ENCODE measurements at regions not wholly inside any gene's neighbourhood (a gene's known extent, or its start where the extent isn't known, plus 50 kb on each side); places are given as distances from the start of the nearest gene placed in this dataset.
"Not testable (repeated sequence)": the region's sequence is repeated elsewhere in the genome, so short reads cannot be mapped to it uniquely, and the experiment has no call there.

DNA sequence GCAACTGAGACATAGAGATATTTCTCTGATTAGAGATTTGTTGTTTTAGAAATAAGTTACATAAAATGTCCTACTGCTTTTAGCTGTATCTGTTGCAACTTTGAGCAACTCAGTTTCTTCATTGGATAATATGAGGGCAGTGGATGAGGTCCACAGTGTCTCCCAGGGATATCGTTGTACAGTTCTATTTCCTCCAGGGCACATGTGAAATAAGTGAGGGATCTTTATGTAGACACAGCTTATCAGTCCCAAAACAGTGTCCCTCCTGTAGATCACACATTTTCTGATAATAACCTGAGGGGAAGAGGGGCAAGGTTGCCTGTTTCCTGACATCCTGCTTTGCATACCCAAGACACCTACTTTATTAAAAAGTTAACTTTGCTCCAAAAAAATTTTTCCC lies 1231.2 kb upstream of the ZEB2 start:
- Histone ChIP-seq H3K4me3 (ENCODE audit: insufficient read depth, low read depth, low read length) (no peak overlapping the region), H3K27me3 (ENCODE audit: control insufficient read depth, insufficient read depth, low read length) (no peaks in the 10 kb centered on the region), H3K36me3 (replicated peaks; ENCODE audit: control insufficient read depth, insufficient read depth, low read length) (no peaks in the 10 kb centered on the region)
- DNase-seq, result no peak

GRCh38 chr2:145750612-145751011 lies 1230.7 kb upstream of the ZEB2 start:
- no peak for DNase-seq
- no peak overlapping the region for H3K4me3 ChIP-seq (ENCODE audit: insufficient read depth, low read depth, low read length)

DNA sequence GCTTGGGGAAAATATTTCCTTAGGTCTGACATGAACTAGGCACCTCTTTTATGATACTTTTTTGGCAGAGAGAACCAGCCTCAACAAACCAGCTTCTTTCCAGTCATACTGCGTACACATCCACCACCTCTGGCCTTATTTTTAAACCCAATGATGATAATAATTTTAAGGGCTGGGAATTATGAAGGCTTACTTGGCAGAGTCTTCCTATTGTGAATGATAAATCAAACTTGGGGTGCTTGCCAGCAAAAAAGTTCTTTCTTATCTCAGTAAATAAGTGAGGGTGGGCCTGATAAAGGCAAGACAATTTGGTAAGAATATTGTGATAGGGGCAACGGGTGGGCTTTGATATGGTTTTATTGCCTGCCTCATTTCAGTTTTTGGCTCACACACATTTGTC lies 1230.2 kb upstream of the ZEB2 start:
- DNase-seq, result no peak
- Histone ChIP-seq H3K4me3 (ENCODE audit: insufficient read depth, low read depth, low read length) (no peak overlapping the region), H3K36me3 (replicated peaks; ENCODE audit: control insufficient read depth, insufficient read depth, low read length) (no peaks in the 10 kb centered on the region), H3K27me3 (ENCODE audit: control insufficient read depth, insufficient read depth, low read length) (no peaks in the 10 kb centered on the region)

More at GRCh38 chr2:145750612-145751011, 1230.7 kb upstream of the ZEB2 start:
- no peaks in the 10 kb centered on the region for H3K36me3 ChIP-seq (replicated peaks; ENCODE audit: control insufficient read depth, insufficient read depth, low read length)
- no peaks in the 10 kb centered on the region for H3K27me3 ChIP-seq (ENCODE audit: control insufficient read depth, insufficient read depth, low read length)

- Histone ChIP-seq H3K27me3 (ENCODE audit: control insufficient read depth, insufficient read depth, low read length) (no peaks in the 10 kb centered on the region), H3K36me3 (replicated peaks; ENCODE audit: control insufficient read depth, insufficient read depth, low read length) (no peaks in the 10 kb centered on the region), H3K4me3 (ENCODE audit: insufficient read depth, low read depth, low read length) (no peak overlapping the region)
- DNase-seq, result no peak
Observed at GRCh38 chr2:145749556-145749955, 1229.6 kb upstream of the ZEB2 start.

DNA sequence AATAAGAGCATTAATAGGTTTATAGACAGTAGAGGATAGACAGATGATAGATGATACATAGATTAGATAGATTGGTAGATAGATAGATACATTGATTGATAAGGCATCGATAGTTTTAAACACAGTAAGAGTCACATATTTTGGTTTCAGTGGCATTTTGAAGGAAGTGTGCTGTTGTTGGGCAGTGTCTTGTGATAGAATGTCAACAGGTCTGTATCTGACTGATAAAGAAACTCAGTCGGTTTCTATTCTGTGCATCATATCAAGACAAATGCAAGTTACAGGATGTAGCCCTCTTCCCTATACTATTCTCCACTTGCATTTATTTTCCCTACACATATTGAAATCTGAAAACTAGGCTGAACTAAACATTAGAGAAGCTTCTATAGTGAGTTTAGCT lies 1229.0 kb upstream of the ZEB2 start:
- no peaks in the 10 kb centered on the region for H3K36me3 ChIP-seq (replicated peaks; ENCODE audit: control insufficient read depth, insufficient read depth, low read length)
- no peak overlapping the region for H3K4me3 ChIP-seq (ENCODE audit: insufficient read depth, low read depth, low read length)
- H3K27me3 ChIP-seq (ENCODE audit: control insufficient read depth, insufficient read depth, low read length), result no peaks in the 10 kb centered on the region
- DNase-seq, result no peak

GRCh38 chr2:145747715-145748114 lies 1227.8 kb upstream of the ZEB2 start:
- Histone ChIP-seq H3K36me3 (replicated peaks; ENCODE audit: control insufficient read depth, insufficient read depth, low read length) (no peaks in the 10 kb centered on the region), H3K4me3 (ENCODE audit: insufficient read depth, low read depth, low read length) (no peak overlapping the region), H3K27me3 (ENCODE audit: control insufficient read depth, insufficient read depth, low read length) (no peaks in the 10 kb centered on the region)
- DNase-seq, result no peak

DNA sequence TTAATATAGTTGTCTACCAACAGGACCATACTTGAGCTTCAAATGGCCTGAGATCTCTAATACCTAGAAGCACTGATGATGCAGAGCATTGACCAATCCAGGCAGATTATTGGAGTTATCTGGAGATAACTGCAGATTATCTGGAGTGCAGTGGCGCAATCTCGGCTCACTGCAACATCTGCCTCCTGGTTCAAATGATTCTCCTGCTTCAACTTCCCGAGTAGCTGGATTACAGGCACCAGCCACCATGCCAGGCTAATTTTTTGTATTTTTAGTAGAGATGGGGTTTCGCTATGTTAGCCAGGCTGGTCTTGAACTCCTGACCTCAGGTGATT lies 1225.4 kb upstream of the ZEB2 start:
- not testable (repeated sequence) for H3K27me3 ChIP-seq (ENCODE audit: control insufficient read depth, insufficient read depth, low read length); DNase-seq; H3K4me3 ChIP-seq (ENCODE audit: insufficient read depth, low read depth, low read length); H3K36me3 ChIP-seq (replicated peaks; ENCODE audit: control insufficient read depth, insufficient read depth, low read length)

- no peak overlapping the region for H3K4me3 ChIP-seq (ENCODE audit: insufficient read depth, low read depth, low read length)
- H3K27me3 ChIP-seq (ENCODE audit: control insufficient read depth, insufficient read depth, low read length), result no peaks in the 10 kb centered on the region
- no peak for DNase-seq
- H3K36me3 ChIP-seq (replicated peaks; ENCODE audit: control insufficient read depth, insufficient read depth, low read length), result no peaks in the 10 kb centered on the region
Observed at GRCh38 chr2:145744541-145745386, 1224.8 kb upstream of the ZEB2 start.

DNA sequence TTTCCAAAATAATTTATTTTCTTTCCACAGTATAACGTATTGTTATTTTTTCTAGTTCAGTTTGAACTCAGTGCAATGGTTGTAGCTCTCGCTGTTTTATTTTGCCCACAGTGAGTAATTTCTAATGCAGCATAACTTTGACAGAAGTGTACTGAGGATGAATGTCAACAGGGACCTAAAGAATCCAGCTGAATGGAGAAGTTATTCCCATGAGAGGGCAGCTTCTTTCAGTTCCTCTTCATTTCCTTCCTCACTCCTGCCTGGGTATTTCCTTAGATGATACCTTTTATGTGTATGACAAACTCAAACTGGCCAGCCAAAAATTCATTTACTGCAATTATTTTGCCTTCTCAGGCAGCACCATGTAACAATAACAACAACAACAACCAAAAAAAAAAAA lies 1223.1 kb upstream of the ZEB2 start:
- no peak for DNase-seq
- no peaks in the 10 kb centered on the region for H3K27me3 ChIP-seq (ENCODE audit: control insufficient read depth, insufficient read depth, low read length)
- no peak overlapping the region for H3K4me3 ChIP-seq (ENCODE audit: insufficient read depth, low read depth, low read length)
- H3K36me3 ChIP-seq (replicated peaks; ENCODE audit: control insufficient read depth, insufficient read depth, low read length), result no peaks in the 10 kb centered on the region

GRCh38 chr2:145741636-145742035 lies 1221.7 kb upstream of the ZEB2 start:
- Histone ChIP-seq H3K36me3 (replicated peaks; ENCODE audit: control insufficient read depth, insufficient read depth, low read length) (no peaks in the 10 kb centered on the region), H3K4me3 (ENCODE audit: insufficient read depth, low read depth, low read length) (no peak overlapping the region), H3K27me3 (ENCODE audit: control insufficient read depth, insufficient read depth, low read length) (no peaks in the 10 kb centered on the region)
- no peak for DNase-seq

GRCh38 chr2:145741181-145741580 lies 1221.3 kb upstream of the ZEB2 start:
- no peaks in the 10 kb centered on the region for H3K36me3 ChIP-seq (replicated peaks; ENCODE audit: control insufficient read depth, insufficient read depth, low read length)
- DNase-seq, result no peak
- H3K27me3 ChIP-seq (ENCODE audit: control insufficient read depth, insufficient read depth, low read length), result no peaks in the 10 kb centered on the region
- no peak overlapping the region for H3K4me3 ChIP-seq (ENCODE audit: insufficient read depth, low read depth, low read length)

- no peaks in the 10 kb centered on the region for H3K27me3 ChIP-seq (ENCODE audit: control insufficient read depth, insufficient read depth, low read length)
- no peak for DNase-seq
- H3K4me3 ChIP-seq (ENCODE audit: insufficient read depth, low read depth, low read length), result no peak overlapping the region
- H3K36me3 ChIP-seq (replicated peaks; ENCODE audit: control insufficient read depth, insufficient read depth, low read length), result no peaks in the 10 kb centered on the region
Observed at GRCh38 chr2:145740302-145740701, 1220.4 kb upstream of the ZEB2 start.

DNA sequence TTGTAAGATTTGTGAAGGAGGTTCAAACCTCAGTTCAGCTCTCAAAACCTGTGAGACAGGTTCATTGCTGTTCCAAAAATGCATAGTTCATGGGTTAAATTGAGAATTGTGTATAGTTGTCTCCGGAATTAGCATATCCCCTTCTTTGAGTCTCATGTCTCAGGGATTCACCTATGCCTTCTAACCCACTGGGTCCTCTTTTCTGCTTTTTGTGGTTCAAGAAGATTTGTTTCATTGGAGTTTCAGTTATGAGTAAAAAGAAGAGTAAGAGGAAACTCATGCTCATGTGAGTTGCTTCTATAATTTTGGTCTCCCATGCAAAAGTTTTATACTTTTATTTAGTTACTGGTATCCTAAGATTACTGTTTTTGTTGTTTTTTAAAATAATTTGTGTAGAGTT lies 1219.8 kb upstream of the ZEB2 start:
- H3K36me3 ChIP-seq (replicated peaks; ENCODE audit: control insufficient read depth, insufficient read depth, low read length), result no peaks in the 10 kb centered on the region
- no peak for DNase-seq
- no peaks in the 10 kb centered on the region for H3K27me3 ChIP-seq (ENCODE audit: control insufficient read depth, insufficient read depth, low read length)
- no peak overlapping the region for H3K4me3 ChIP-seq (ENCODE audit: insufficient read depth, low read depth, low read length)

GRCh38 chr2:145736871-145737270 lies 1217.0 kb upstream of the ZEB2 start:
- Histone ChIP-seq H3K4me3 (ENCODE audit: insufficient read depth, low read depth, low read length) (no peak overlapping the region), H3K27me3 (ENCODE audit: control insufficient read depth, insufficient read depth, low read length) (no peaks in the 10 kb centered on the region), H3K36me3 (replicated peaks; ENCODE audit: control insufficient read depth, insufficient read depth, low read length) (no peaks in the 10 kb centered on the region)
- no peak for DNase-seq

DNA sequence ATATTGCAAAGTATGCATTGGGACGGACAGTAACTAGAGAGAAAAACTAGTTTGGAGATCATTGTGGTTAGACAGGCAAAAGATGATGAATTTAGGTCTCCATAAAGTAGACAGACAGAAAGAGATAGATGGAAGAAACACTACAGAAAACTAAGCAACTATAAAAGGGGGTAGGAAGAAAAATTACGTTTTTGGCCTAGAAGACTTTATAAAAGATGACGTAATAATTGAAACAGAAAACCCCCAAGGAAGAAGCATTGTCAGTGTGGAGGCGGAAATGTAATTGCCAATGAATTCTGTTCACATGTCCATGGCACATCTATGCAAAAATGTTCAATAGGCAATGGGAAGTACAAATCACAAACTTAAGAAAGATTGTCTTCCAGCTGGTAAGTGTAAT lies 1211.5 kb upstream of the ZEB2 start:
- H3K27me3 ChIP-seq (ENCODE audit: control insufficient read depth, insufficient read depth, low read length), result no peaks in the 10 kb centered on the region
- H3K36me3 ChIP-seq (replicated peaks; ENCODE audit: control insufficient read depth, insufficient read depth, low read length), result no peaks in the 10 kb centered on the region
- H3K4me3 ChIP-seq (ENCODE audit: insufficient read depth, low read depth, low read length), result no peak overlapping the region
- DNase-seq, result no peak

Data from H7 (cell line).